ENCODE measurements at regions not wholly inside any gene's neighbourhood (a gene's known extent, or its start where the extent isn't known, plus 50 kb on each side); places are given as distances from the start of the nearest gene placed in this dataset.

- TF ChIP-seq RNF2 (IDR thresholded peaks at IDR 0.05; ENCODE audit: borderline replicate concordance, low read depth, low read length, missing control alignments, poor library complexity, severe bottlenecking) (no peak), EP300 (IDR thresholded peaks at IDR 0.05; ENCODE audit: borderline replicate concordance in 1 of 2, low read depth in 2 of 2, low read length in 2 of 2) (no peak), NRF1 (IDR thresholded peaks at IDR 0.05; ENCODE audit: low read depth, low read length) (no peak), SP1 (IDR thresholded peaks at IDR 0.05; ENCODE audit: low read depth, low read length) (no peak), CTCF (IDR thresholded peaks at IDR 0.05; ENCODE audit: control extremely low read depth in 1 of 3, insufficient read depth in 1 of 3, low read depth in 1 of 3, low read length in 3 of 3) (no peak), EGR1 (IDR thresholded peaks at IDR 0.05; ENCODE audit: borderline replicate concordance, low read depth, low read length) (no peak)
Measured at GRCh38 chr9:26758655-26759054, 133.9 kb downstream of the CAAP1 start (continued).
